Skeletal muscle tissue (tissue), 3 donors: ENCODE measurements at regions not wholly inside any gene's neighbourhood (a gene's known extent, or its start where the extent isn't known, plus 50 kb on each side); places are given as distances from the start of the nearest gene placed in this dataset.

Source experiments
- H3K27ac ChIP-seq: one replicate; pipeline ENCODE4 v1.7.0; 2013; ENCODE audit warnings: mild to moderate bottlenecking, low read depth, low read length, inconsistent platforms
- H3K27me3 ChIP-seq, 3 donors: one replicate each; pipeline ENCODE4 v1.7.0; 2013; ENCODE audit warnings: low read length in 3 of 3; ENCODE audit not compliant: control insufficient read depth in 3 of 3, insufficient read depth in 3 of 3
- H3K36me3 ChIP-seq, 3 donors: one replicate each; pipeline ENCODE4 v1.7.0; 2013; ENCODE audit warnings: low read length in 3 of 3; ENCODE audit not compliant: control insufficient read depth in 3 of 3, insufficient read depth in 3 of 3
- H3K4me1 ChIP-seq, 3 donors: one replicate each; pipeline ENCODE4 v1.7.0; 2013; ENCODE audit warnings: low read length in 3 of 3, mild to moderate bottlenecking in 3 of 3; ENCODE audit not compliant: control insufficient read depth in 3 of 3, insufficient read depth in 3 of 3
- H3K4me3 ChIP-seq, 3 donors: one replicate each; pipeline ENCODE4 v1.7.0; 2013; ENCODE audit warnings: low read length in 3 of 3
- H3K9ac ChIP-seq, 3 donors: one replicate each; pipeline ENCODE4 v1.7.0; 2013; ENCODE audit warnings: low read length in 3 of 3, mild to moderate bottlenecking in 3 of 3, moderate library complexity in 2 of 3, low read depth in 1 of 3
- H3K9me3 ChIP-seq, 3 donors: one replicate each; pipeline ENCODE4 v1.7.0; 2013; ENCODE audit warnings: low read length in 3 of 3; ENCODE audit not compliant: control insufficient read depth in 3 of 3
- donor health status: Osteomylitis.

- no peak overlapping the region for H3K4me3 ChIP-seq
- H3K36me3 ChIP-seq = no peaks in the 10 kb centered on the region
- no peak overlapping the region for H3K9ac ChIP-seq
- no peaks in the 10 kb centered on the region for H3K9me3 ChIP-seq
- no peak overlapping the region for H3K27ac ChIP-seq
- H3K27me3 ChIP-seq = peaks cover 18 to 33% (median 26%) of the 10 kb centered on the region in 3 donors
- no peaks in the 10 kb centered on the region for H3K4me1 ChIP-seq
Observed at GRCh38 chr4:8727546-8728510, 135.3 kb downstream of the CPZ start.

GRCh38 chr4:8727131-8727530 is 134.6 kb downstream of the CPZ start:
- no peaks in the 10 kb centered on the region for H3K4me1 ChIP-seq
- peaks cover 18 to 33% (median 26%) of the 10 kb centered on the region in 3 donors for H3K27me3 ChIP-seq
- H3K27ac ChIP-seq = no peak overlapping the region
- H3K9me3 ChIP-seq = no peaks in the 10 kb centered on the region
- H3K36me3 ChIP-seq = no peaks in the 10 kb centered on the region
- no peak overlapping the region for H3K4me3 ChIP-seq
- no peak overlapping the region for H3K9ac ChIP-seq

- no peaks in the 10 kb centered on the region for H3K9me3 ChIP-seq
- peaks cover 18 to 33% (median 26%) of the 10 kb centered on the region in 3 donors for H3K27me3 ChIP-seq
- H3K4me1 ChIP-seq = no peaks in the 10 kb centered on the region
- H3K4me3 ChIP-seq = no peak overlapping the region
- H3K36me3 ChIP-seq = no peaks in the 10 kb centered on the region
- no peak overlapping the region for H3K27ac ChIP-seq
- H3K9ac ChIP-seq = no peak overlapping the region
Observed at GRCh38 chr4:8726344-8726851, 133.8 kb downstream of the CPZ start.

GRCh38 chr4:8725845-8726244 is 133.3 kb downstream of the CPZ start:
- Histone ChIP-seq H3K4me1 (no peaks in the 10 kb centered on the region), H3K27ac (no peak overlapping the region), H3K4me3 (no peak overlapping the region), H3K9ac (no peak overlapping the region), H3K27me3 (peaks cover 18 to 33% (median 26%) of the 10 kb centered on the region in 3 donors), H3K36me3 (no peaks in the 10 kb centered on the region), H3K9me3 (no peaks in the 10 kb centered on the region)

- Histone ChIP-seq H3K4me3 (no peak overlapping the region), H3K9ac (no peak overlapping the region), H3K27ac (no peak overlapping the region), H3K27me3 (peaks cover 18 to 33% (median 26%) of the 10 kb centered on the region in 3 donors), H3K4me1 (no peaks in the 10 kb centered on the region), H3K9me3 (no peaks in the 10 kb centered on the region), H3K36me3 (no peaks in the 10 kb centered on the region)
Observed at GRCh38 chr4:8725071-8725841, 132.7 kb downstream of the CPZ start.

- H3K27me3 ChIP-seq = peaks cover 18 to 33% (median 26%) of the 10 kb centered on the region in 3 donors
- no peak overlapping the region for H3K9ac ChIP-seq
- no peak overlapping the region for H3K27ac ChIP-seq
- H3K4me3 ChIP-seq = no peak overlapping the region
- H3K36me3 ChIP-seq = no peaks in the 10 kb centered on the region
- H3K4me1 ChIP-seq = no peaks in the 10 kb centered on the region
- no peaks in the 10 kb centered on the region for H3K9me3 ChIP-seq
Observed at GRCh38 chr4:8724436-8725070, 132.0 kb downstream of the CPZ start.

- peaks cover 18 to 33% (median 26%) of the 10 kb centered on the region in 3 donors for H3K27me3 ChIP-seq
Observed at GRCh38 chr4:8723222-8723980, 130.8 kb downstream of the CPZ start.

GRCh38 chr4:8722556-8722955 is 130.0 kb downstream of the CPZ start:
- H3K9me3 ChIP-seq = peaks cover 0 to 3% (median 0%) of the 10 kb centered on the region in 3 donors
- H3K27ac ChIP-seq = no peak overlapping the region
- H3K36me3 ChIP-seq = no peaks in the 10 kb centered on the region
- no peak overlapping the region for H3K4me3 ChIP-seq
- H3K9ac ChIP-seq = no peak overlapping the region
- no peaks in the 10 kb centered on the region for H3K4me1 ChIP-seq
- peaks cover 13 to 31% (median 20%) of the 10 kb centered on the region in 3 donors for H3K27me3 ChIP-seq

More at GRCh38 chr4:8723222-8723980, 130.8 kb downstream of the CPZ start:
- H3K9me3 ChIP-seq = peaks cover 0 to 3% (median 0%) of the 10 kb centered on the region in 3 donors
- H3K36me3 ChIP-seq = no peaks in the 10 kb centered on the region
- no peak overlapping the region for H3K27ac ChIP-seq
- no peak overlapping the region for H3K4me3 ChIP-seq
- no peaks in the 10 kb centered on the region for H3K4me1 ChIP-seq
- no peak overlapping the region for H3K9ac ChIP-seq

- Histone ChIP-seq H3K9me3 (peaks cover 0 to 3% (median 0%) of the 10 kb centered on the region in 3 donors), H3K27me3 (peaks cover 12 to 31% (median 19%) of the 10 kb centered on the region in 3 donors), H3K27ac (no peak overlapping the region)
Observed at GRCh38 chr4:8721621-8722020, 129.1 kb downstream of the CPZ start.

More at GRCh38 chr4:8721621-8722020, 129.1 kb downstream of the CPZ start:
- Histone ChIP-seq H3K9ac (no peak overlapping the region), H3K4me1 (no peaks in the 10 kb centered on the region), H3K36me3 (no peaks in the 10 kb centered on the region), H3K4me3 (no peak overlapping the region)
